ENCODE measurements at regions not wholly inside any gene's neighbourhood (a gene's known extent, or its start where the extent isn't known, plus 50 kb on each side); places are given as distances from the start of the nearest gene placed in this dataset.

DNA sequence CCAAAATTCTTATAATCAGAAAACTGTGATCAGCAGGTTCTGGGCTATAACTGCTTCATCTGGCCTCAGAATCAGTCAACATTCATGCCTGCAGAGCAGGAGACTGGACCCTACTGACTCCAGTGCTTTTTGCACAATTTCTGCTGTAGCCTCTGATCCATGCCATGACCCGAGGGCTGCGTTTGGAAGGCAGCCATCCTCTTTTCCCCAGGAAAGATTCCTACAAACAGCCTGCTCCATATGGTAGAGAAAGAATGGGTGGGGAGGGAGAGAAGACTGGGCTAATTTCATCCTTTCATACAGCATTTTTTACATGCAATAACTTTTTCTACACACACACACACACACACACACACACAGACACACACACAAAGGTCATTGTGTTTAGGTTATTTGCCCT is 133.0 kb upstream of the MMADHC start:
- no peak for TF ChIP-seq CTCF (IDR thresholded peaks at IDR 0.05; ENCODE audit: low read length, missing control alignments)
- H3K4me3 ChIP-seq (replicated peaks; ENCODE audit: low read depth, low read length): no peak overlapping the region
- peak; percentile 34 for DNase-seq (ENCODE audit: low read depth)

DNA sequence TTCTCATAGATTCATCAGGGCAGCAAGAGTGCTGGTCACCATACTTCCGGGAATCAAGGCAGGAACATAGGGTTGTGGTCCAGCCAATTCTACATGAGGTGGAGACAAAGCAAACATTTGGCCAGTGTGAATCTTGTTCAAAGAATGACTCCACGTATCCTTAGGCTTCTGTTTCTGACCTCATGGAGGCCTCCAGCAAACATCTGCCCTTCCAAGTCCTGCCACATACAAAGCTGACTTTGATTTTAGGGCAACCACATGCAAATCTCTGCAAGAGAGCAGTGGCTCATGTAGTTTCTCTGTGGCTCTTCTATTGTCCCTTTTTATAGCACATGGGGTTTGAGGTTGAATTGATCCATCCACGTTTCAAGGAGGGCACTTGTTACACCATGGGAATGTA is 132.1 kb upstream of the MMADHC start:
- TF ChIP-seq CTCF (IDR thresholded peaks at IDR 0.05; ENCODE audit: low read length, missing control alignments): no peak
- no peak overlapping the region for H3K4me3 ChIP-seq (replicated peaks; ENCODE audit: low read depth, low read length)
- DNase-seq (ENCODE audit: low read depth): no peak

GRCh38 chr2:149716687-149717086 is 129.1 kb upstream of the MMADHC start:
- no peak for DNase-seq (ENCODE audit: low read depth)
- TF ChIP-seq CTCF (IDR thresholded peaks at IDR 0.05; ENCODE audit: low read length, missing control alignments): no peak
- no peak overlapping the region for H3K4me3 ChIP-seq (replicated peaks; ENCODE audit: low read depth, low read length)

GRCh38 chr2:149715894-149716293 is 128.3 kb upstream of the MMADHC start:
- TF ChIP-seq CTCF (IDR thresholded peaks at IDR 0.05; ENCODE audit: low read length, missing control alignments): no peak
- no peak overlapping the region for H3K4me3 ChIP-seq (replicated peaks; ENCODE audit: low read depth, low read length)
- no peak for DNase-seq (ENCODE audit: low read depth)

- peak; percentile 78 for DNase-seq (ENCODE audit: low read depth)
- TF ChIP-seq CTCF (IDR thresholded peaks at IDR 0.05; ENCODE audit: low read length, missing control alignments): peak; percentile 90
- H3K4me3 ChIP-seq (replicated peaks; ENCODE audit: low read depth, low read length): no peak overlapping the region
Observed at GRCh38 chr2:149715005-149715592, 127.5 kb upstream of the MMADHC start.

GRCh38 chr2:149709496-149710263 is 122.1 kb upstream of the MMADHC start:
- H3K4me3 ChIP-seq (replicated peaks; ENCODE audit: low read depth, low read length): no peak overlapping the region
- no peak for TF ChIP-seq CTCF (IDR thresholded peaks at IDR 0.05; ENCODE audit: low read length, missing control alignments)
- DNase-seq (ENCODE audit: low read depth): no peak

- peak; percentile 62 for DNase-seq (ENCODE audit: low read depth)
- no peak for TF ChIP-seq CTCF (IDR thresholded peaks at IDR 0.05; ENCODE audit: low read length, missing control alignments)
- H3K4me3 ChIP-seq (replicated peaks; ENCODE audit: low read depth, low read length): no peak overlapping the region
Observed at GRCh38 chr2:149703281-149703680, 115.7 kb upstream of the MMADHC start.
